GM21390 (cell line): ENCODE measurements at regions not wholly inside any gene's neighbourhood (a gene's known extent, or its start where the extent isn't known, plus 50 kb on each side); places are given as distances from the start of the nearest gene placed in this dataset.
"Not testable (repeated sequence)": the region's sequence is repeated elsewhere in the genome, so short reads cannot be mapped to it uniquely, and the experiment has no call there.

Source experiments
- ATAC-seq: cut with Tn5 transposase; IDR thresholded peaks from one replicate; pipeline ENCODE4 v1.9.1; 2021; ENCODE audit not compliant: unreplicated experiment

GRCh38 chr2:111282162-111282561, 161.4 kb downstream of the BCL2L11 start:
- not testable (repeated sequence) for ATAC-seq

GRCh38 chr2:111287646-111288568, 167.2 kb downstream of the BCL2L11 start:
- ATAC-seq = not testable (repeated sequence)

- not testable (repeated sequence) for ATAC-seq
Observed at GRCh38 chr2:111290370-111290769, 169.7 kb downstream of the BCL2L11 start.

GRCh38 chr2:111291566-111291965, 170.9 kb downstream of the BCL2L11 start:
- ATAC-seq = not testable (repeated sequence)

GRCh38 chr2:111292232-111292968, 171.7 kb downstream of the BCL2L11 start:
- not testable (repeated sequence) for ATAC-seq

GRCh38 chr2:111294699-111295098, 174.0 kb downstream of the BCL2L11 start:
- ATAC-seq = not testable (repeated sequence)

- not testable (repeated sequence) for ATAC-seq
Observed at GRCh38 chr2:111296122-111296804, 175.5 kb downstream of the BCL2L11 start.

- ATAC-seq = not testable (repeated sequence)
Observed at GRCh38 chr2:111297128-111297527, 176.4 kb downstream of the BCL2L11 start.

GRCh38 chr2:111298927-111299326, 178.2 kb downstream of the BCL2L11 start:
- ATAC-seq = not testable (repeated sequence)

GRCh38 chr2:111299635-111300034, 178.9 kb downstream of the BCL2L11 start:
- not testable (repeated sequence) for ATAC-seq

GRCh38 chr2:111301677-111302076, 181.0 kb downstream of the BCL2L11 start:
- ATAC-seq = not testable (repeated sequence)

GRCh38 chr2:111302397-111303218, 181.9 kb downstream of the BCL2L11 start:
- not testable (repeated sequence) for ATAC-seq

GRCh38 chr2:111307302-111307701, 186.6 kb downstream of the BCL2L11 start:
- not testable (repeated sequence) for ATAC-seq

GRCh38 chr2:111309231-111310075, 188.7 kb downstream of the BCL2L11 start:
- not testable (repeated sequence) for ATAC-seq

- not testable (repeated sequence) for ATAC-seq
Observed at GRCh38 chr2:111310395-111310794, 189.7 kb downstream of the BCL2L11 start.

GRCh38 chr2:111311568-111311967, 190.9 kb downstream of the BCL2L11 start:
- not testable (repeated sequence) for ATAC-seq

GRCh38 chr2:111312897-111313607, 192.3 kb downstream of the BCL2L11 start:
- not testable (repeated sequence) for ATAC-seq

GRCh38 chr2:111313711-111314110, 193.0 kb downstream of the BCL2L11 start:
- not testable (repeated sequence) for ATAC-seq
